Stomach (tissue), 4 donors: ENCODE measurements at regions not wholly inside any gene's neighbourhood (a gene's known extent, or its start where the extent isn't known, plus 50 kb on each side); places are given as distances from the start of the nearest gene placed in this dataset.

Experiments
- POLR2A ChIP-seq, 4 donors: fragments of 450-650 bp; IDR thresholded peaks; one replicate each; pipeline ENCODE4 v1.6.1; 2016; ENCODE audit warnings: antibody characterized with exemption in 4 of 4, control low read depth in 2 of 4, mild to moderate bottlenecking in 1 of 4, moderate library complexity in 1 of 4
- TF ChIP-seq, protein P1 (sequence below), 7 experiments: fragments of 450-650 bp in 4 of 7; fragments of 200-600 bp in 3 of 7; sonication (generic) in 3 of 7; IDR thresholded peaks; one replicate each; pipeline ENCODE4 v1.5.1; 2016 to 2019; ENCODE audit warnings: antibody characterized with exemption in 7 of 7, control low read depth in 2 of 7, mild to moderate bottlenecking in 1 of 7

- TF ChIP-seq, protein P1, sequence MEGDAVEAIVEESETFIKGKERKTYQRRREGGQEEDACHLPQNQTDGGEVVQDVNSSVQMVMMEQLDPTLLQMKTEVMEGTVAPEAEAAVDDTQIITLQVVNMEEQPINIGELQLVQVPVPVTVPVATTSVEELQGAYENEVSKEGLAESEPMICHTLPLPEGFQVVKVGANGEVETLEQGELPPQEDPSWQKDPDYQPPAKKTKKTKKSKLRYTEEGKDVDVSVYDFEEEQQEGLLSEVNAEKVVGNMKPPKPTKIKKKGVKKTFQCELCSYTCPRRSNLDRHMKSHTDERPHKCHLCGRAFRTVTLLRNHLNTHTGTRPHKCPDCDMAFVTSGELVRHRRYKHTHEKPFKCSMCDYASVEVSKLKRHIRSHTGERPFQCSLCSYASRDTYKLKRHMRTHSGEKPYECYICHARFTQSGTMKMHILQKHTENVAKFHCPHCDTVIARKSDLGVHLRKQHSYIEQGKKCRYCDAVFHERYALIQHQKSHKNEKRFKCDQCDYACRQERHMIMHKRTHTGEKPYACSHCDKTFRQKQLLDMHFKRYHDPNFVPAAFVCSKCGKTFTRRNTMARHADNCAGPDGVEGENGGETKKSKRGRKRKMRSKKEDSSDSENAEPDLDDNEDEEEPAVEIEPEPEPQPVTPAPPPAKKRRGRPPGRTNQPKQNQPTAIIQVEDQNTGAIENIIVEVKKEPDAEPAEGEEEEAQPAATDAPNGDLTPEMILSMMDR (IDR thresholded peaks at IDR 0.05): no peak
- no peak for TF ChIP-seq POLR2A (IDR thresholded peaks at IDR 0.05)
Measured at GRCh38 chr5:111984044-111984443, 227.1 kb upstream of the NREP start.
